Breast epithelium (tissue), 3 donors: ENCODE measurements at regions not wholly inside any gene's neighbourhood (a gene's known extent, or its start where the extent isn't known, plus 50 kb on each side); places are given as distances from the start of the nearest gene placed in this dataset.

Experiments
- CTCF ChIP-seq, 3 donors: fragments of 450-650 bp; IDR thresholded peaks; one replicate each; pipeline ENCODE4 v1.5.1; 2016 to 2017; ENCODE audit warnings: antibody characterized with exemption in 3 of 3, mild to moderate bottlenecking in 3 of 3, moderate library complexity in 3 of 3
- POLR2A ChIP-seq: fragments of 450-650 bp; IDR thresholded peaks from one replicate; pipeline ENCODE4 v1.6.1; 2016; ENCODE audit warnings: antibody characterized with exemption, mild to moderate bottlenecking, moderate library complexity

- TF ChIP-seq CTCF (IDR thresholded peaks at IDR 0.05) (no peak), POLR2A (no peak)
Observed at GRCh38 chr5:124203303-124203702, 543.1 kb downstream of the ZNF608 start.
